Amygdala (tissue), 56 donors: ENCODE measurements at regions not wholly inside any gene's neighbourhood (a gene's known extent, or its start where the extent isn't known, plus 50 kb on each side); places are given as distances from the start of the nearest gene placed in this dataset.

Experiments
- DNase-seq, 56 donors: peaks; one replicate each; lab custom pipeline; 2025; lab: John Stamatoyannopoulos, UW

DNA sequence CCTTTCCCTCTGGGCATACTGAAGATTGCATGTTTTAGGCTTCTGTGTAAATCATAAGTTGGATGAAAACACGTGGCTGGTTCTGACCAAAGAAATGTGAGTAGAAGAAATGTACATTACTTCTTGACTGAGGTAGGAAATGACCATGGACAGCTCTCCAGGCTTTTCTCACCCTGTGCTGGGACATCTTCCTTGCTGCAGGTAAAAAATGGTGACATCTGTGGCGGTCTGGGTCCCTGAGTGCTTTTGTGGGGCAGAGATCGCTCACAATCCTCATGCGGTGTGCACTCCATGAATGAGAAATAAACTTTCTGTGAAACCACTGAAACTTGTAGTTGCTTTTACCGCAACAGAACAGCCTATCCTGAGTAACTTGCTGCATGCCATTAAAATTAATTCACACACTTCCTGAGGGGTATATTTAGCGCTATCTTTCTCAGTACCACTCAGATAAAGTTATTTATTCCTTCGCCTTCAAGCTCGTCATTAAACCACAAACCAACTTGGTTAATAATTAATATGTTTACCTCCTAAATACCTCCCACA is 730.4 kb downstream of the EFNA5 start:
- DNase-seq: no peak

DNA sequence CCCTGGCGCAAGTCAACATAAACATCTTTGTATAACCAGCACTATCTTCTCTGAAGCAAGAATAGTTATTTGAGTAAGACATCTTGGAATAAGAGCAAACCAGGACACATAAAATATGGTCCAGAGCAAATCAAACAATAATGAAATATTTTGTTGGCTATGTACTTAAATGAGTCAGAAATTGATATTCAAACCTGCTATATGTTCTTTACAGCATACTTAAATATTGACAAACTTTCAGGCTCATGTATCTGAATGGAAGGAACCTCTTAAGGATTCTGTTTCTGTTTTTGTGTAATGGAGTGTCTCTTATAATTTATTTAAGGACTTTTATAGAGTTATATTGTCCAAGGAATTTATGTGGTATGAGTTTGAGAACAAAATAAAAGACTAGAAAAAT is 747.3 kb downstream of the EFNA5 start:
- no peak for DNase-seq

DNA sequence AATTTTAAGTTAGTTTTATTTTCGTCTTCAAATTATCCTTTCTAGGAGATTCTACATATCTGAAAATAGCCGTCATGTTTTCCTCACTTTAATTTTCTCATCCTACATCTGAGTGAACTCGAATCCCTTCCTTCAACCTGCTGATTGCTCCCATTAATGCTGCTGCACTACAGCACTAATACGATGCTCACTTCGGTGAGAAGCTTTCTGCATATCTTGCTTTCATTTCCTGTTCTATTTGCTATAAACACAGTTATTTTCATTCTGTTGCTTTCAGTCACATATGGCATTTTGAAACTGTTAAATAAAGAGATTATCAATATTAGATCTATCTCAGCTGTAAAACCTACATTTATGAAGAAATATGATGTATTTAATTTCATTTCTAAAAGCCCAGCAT is 749.2 kb downstream of the EFNA5 start:
- DNase-seq: no peak

DNA sequence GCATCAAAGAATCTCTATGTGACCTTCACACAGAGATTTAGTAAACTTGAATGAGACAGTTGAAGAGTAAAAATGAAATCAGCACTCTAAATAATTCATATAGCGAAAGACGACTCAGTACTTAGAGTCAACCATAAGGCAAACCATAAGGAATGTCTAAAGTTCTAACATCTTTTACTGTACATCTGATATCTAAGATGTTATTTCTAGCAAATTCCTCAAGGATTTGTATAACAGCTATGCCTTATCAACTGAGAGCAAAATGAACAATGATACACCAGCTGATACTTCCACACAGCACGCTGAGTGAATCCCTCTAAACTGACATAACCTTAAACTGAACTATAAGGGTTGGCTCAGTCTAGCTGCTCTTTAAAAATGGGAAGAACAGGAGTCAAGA is 760.3 kb downstream of the EFNA5 start:
- no peak for DNase-seq

DNA sequence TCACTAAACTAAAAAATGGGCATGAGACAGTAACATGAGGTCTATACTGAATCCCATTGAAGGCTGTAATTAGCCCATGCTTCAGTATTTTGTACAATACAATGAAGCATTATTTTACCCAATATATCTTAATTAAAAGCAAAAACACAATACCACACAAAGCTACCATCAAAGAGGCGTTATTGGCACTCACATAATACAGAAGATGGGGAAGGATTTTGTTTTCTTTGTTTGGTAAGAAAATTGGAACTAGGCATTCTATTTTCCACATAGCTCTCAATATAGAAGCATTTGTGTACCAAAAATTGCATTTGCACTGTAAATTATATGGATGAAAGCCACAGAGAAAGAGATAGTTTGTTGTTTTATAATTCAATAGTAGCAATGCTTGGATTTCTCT is 761.0 kb downstream of the EFNA5 start:
- no peak for DNase-seq

DNA sequence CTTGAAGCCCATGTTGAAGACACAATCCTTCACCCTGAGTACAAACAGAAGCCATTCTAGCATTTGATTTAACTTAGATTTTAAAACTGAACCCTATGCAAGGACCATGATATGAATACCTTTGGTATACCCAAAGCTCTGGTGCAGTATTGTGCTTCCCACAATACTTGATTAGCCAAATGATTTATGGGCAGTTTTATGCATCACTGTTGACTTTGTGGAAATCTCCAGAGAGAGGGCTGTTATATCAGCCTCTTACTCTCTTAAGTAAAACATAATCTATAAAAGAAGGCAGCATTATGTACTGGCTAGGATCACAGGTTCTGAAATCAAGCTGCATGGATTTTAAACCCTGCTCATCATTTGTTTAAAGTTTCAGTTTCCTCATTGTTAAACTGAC is 762.8 kb downstream of the EFNA5 start:
- DNase-seq: no peak

DNA sequence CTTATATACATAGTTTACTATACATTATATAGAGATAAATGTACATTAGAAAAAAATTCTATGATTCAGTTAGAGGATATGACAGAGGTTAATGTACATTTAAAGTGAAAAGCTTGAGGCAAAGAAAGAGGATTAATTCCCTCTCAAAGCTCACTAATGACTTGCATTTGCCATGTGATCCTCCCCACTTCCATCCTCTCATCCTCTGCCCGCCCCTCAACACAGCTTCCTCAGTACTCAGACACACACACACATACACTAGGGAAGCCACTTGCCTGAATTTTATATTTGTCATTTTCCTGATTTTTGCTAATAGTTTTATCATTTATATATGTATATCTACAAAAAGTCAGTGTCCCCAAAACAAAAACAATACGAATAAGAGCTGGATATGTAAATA is 764.5 kb downstream of the EFNA5 start:
- DNase-seq: no peak

DNA sequence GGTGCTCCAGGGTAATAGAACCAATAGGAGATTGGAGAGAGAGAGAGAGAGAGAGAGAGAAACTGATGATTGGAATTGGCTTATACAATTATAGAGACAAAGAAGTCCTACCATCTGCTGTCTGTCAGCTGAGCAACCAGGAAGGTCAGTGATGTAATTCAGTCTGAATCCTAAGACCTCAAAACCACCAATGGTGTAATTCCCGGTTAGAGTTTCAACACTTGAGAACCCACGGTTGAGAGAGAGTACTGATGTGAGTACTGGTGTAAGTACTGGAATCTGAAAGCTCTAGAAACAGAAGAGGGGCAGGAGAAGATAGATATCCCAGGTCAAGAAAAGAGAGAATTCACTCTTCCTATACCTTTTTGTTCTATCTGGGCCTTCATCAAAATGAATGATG is 775.8 kb downstream of the EFNA5 start:
- DNase-seq: no peak

DNA sequence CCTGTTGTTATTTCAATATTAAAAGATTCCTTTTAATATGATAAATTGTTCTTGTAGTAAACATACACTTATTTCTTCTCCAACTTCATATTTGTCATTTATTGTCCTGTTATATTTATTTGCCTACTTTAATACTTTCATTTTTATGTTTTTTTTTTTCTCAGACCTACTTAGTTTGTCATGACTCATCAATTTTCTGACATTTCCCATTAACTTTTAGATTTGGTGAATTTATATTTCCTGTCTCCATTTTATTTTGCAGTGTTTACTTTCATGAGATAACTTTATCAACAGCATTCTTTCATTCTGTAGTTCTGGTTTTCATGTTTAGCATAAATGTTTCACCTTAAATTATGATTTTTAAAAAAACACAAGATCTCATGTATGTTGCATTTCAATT is 788.7 kb downstream of the EFNA5 start:
- DNase-seq: no peak

DNA sequence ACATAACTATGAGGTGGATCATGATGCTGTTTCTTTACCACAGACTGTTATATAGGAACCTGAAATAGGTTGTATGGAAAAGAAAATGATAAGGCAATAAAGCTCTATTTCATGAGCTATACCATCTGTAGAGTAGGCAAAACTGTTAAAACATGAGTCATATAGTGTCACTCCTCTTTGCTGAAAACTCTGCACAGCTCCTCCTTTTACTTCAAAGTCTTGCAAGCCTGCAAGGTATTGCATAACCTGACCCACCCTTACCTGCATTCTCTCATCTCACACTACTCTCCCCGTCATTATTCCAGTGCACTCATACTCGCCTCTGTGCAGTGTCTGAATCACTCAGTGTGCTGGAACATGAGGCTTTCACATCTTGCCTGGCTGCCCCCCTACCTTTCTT is 790.1 kb downstream of the EFNA5 start:
- DNase-seq: no peak

DNA sequence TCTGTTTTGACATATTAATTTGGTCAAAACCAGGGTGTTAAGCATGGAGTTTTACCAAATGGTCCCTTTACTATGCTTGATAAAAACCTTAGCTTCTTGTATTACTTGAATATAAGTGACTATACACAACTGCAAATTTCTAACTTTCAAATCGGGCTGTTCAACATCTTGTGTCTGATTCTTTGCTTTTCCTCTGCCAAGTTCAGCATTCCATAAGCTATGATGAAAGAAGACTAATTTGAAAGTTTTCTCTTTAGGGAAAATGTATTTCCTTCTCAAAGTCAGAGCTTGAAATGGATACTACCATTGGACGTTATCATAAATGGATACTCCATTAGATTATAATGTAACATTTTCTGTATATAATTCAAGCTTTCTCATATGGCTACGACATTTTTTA is 792.9 kb downstream of the EFNA5 start:
- no peak for DNase-seq

DNA sequence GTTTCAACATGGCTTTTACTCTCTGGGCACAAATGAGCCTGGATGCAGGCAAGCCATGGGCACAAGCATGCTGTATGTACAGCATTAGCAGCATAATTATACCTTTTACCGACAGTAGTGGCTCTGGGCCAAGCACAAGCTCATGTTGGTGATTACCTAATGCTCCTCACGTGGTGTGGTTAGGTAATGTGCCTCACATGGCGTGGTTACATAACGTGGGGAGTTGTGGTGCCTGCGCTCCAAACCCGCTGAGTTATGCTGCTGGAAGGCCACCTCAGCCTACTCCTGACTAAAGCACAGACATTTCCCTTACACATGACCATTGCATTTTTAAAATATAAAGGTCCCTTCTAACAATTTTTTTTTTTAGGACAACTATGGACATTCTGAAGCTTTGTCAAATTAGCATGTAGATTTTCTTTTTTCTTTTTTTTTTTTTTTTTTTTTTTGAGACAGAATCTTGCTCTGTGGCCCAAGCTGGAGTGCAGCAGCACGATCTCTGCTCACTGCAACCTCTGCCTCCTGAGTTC is 794.0 kb downstream of the EFNA5 start:
- DNase-seq: no peak

DNA sequence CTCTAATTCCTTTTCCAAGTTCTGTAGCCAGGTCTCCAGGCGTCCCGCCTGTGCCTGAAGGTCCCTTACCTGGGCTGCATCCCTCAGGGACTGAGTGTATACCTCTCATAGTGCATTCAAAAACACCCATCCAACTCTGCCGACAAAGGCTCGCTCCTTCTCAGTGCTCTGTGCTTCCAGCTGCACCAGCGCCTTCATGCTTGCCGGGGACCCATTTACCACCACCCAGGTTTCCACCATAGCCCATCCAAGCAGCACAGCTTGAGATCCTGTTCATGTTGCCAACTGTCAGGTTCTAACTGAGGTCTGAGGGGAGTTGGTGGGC is 794.5 kb downstream of the EFNA5 start:
- DNase-seq: no peak

DNA sequence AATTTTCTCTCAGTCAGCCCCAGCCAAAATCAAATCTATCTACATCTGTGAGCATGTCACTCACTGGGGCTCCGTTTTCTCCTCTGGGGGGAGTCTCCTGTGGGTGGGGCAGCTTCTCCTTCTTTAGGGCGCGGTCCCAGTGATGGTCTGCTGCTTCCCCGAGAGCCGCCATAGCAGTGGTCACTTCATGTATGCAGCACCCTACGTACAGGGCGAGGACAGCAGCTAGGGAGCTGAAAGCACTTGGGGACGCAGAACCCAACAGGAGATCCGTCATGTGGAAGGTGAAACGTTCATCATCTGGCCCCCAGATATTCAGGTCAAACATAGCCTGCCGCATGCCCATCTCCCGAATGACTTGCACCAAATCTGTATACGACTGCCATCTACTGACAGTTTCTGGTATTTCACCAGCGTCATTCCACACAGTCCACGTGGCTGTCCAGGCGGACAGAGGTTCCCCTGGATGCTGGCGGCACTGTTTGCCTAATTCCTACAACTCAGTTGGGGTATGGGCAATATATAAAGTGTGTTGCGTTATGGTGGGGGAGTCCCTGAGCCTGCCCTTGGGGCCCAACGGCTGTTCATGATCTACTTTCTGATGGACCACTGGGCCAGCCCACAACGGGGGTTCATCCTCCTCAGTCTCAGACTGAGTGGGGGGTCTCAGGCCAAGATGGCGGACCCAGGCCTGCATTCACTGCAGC is 795.0 kb downstream of the EFNA5 start:
- peak in 4 of 56 donors; percentile 1 to 39 (median 14) for DNase-seq

DNA sequence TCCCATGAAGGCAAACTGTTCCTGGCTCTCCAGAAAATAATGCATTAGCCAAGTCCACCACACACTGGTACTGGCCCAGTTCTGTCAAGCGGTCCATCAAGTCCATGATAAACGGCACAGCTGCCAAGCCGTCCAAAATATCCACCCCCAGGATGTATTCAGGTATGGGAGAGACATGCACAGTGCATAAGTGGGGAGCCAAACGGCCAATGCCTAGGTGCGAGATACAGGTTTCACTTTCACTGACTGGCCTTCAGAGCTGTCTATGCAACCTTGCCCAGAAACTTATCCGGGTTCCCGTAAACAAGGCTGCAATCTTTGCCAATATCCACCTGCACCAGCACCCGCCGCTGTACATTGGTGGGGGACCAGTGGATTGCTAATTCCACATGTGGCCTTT is 795.8 kb downstream of the EFNA5 start:
- DNase-seq: no peak

DNA sequence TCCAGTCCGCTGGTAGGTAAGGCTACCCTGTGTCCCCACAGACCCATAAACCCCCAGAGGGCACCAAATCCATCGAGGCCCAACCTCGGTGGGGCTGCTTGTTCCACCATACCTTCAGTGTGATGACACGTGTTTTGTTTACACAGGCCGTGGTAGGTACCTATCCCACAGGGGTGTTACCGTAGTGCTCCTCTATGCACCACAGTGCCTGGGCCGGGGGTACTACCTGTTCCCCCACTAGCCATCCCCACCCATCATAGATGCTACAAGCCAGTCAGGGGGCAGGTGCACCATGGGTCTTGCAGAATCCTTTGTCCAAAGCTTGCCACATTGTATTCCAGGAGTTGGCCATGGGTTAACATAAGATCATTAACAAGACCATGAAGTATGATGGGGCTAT is 796.2 kb downstream of the EFNA5 start:
- DNase-seq: no peak

DNA sequence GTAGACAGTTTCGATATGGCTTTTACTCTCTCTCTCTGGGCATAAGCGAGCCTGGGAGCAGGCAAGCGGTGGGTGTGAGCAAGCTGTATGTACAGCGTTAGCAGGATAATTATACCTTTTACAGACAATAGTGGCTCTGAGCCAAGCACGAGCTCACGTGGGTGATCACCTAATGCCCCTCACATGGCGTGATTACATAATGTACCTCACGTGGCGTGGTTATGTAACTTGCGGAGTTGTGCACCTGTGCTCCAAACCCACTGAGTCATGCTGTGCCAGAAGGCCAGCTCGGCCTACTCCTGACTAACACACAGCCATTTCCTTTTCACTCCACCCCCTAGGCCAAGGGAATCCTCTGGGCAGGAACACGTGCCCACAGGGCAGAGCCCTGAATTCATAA is 797.2 kb downstream of the EFNA5 start:
- DNase-seq: no peak

DNA sequence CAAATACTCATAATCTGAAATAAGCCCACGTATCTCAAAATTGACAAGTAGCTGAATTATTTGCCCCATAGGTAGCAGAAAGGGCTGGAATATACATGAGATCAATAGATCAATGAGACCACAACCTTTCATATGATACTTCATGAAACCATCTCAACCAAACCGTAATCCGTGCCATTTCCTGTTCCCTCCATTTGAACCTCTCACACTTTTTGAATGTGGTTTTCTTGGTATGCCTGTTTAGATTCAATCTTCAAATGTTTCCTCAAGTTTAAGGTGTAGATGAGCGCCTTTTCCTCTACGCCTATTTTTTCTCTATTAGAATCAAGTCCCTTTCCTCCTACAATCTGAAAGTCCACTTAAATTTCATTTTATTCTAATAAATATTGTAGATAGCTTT is 805.5 kb downstream of the EFNA5 start:
- DNase-seq: no peak

DNA sequence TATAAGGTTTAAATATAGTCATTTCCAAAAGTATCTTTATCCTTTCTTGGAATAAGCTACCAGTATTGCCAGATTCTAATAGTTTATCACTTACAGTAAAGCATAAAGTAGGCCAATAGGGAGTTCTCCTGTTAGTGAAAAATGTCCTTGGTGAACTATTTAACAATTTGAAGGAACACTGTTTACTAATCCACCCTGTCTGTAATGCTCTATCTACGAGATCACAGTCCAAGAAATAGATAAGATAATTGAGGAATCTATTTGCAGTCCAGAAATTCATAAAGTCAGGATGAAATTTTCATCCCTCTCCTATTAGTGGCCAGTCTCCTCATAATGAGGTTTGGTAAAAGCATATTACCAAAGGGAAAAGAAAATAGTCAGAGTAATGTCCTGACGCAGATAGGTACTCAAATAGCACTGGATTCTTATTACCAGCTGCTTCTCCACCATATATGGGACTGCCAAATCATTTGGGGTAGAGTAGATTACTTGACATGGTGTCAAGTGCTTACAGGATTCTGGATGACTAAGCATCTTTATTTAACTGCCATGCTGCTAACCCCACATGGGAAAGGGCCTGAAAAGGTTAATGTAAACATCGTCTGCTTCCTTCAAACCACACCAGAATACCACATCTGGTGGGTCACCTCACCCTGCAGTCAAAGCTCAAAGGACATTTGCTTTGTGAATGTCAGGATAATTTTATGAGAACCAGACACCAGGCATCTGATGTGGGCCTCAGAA is 808.1 kb downstream of the EFNA5 start:
- no peak for DNase-seq

DNA sequence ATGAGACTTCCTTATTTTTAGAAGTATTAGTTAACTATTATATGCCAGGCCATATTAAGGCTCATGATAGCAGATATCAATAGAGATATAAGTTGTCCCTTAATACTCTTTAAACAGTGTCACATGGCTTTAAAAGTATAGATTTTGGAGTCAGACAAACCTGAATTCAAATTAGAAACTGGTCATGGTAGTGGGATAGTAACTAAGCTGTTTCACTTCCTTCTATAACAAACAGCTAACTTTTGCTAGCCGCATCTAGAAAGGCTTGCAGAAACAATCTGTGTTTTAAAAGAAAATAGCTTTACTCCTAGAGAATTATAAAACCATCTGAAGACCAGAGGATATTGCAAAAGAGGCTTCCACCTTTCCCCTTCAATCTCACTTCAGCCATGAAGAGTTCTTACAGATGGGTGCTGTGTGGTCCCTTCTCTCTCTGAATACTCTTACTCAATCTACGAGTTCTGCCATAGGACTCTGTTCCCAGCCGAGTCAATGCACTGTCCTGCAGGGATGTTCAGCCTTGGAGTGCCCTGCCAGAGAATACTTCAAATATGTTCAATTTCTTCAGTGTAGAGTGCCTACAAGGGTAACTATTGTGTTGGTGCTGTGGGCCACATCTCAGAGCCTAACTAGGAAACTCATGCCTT is 810.2 kb downstream of the EFNA5 start:
- no peak for DNase-seq

DNA sequence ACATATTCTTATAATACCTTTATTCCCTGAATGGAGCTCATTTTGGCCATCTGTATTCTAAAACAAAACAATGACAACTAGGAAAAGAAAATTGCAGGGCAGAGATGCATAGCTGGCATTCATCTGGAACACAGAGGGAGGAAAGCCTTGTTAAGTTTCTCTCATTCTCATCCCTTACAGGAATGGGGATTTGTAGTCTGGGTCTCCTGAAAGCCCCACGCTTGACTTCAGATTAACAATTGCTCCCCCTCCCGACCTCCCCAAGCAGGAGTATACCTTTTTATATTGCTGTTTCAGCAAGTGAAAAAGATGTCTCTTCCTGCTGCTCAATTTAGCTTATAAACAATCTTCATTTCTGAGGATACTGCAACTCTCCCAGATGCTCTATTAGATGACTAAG is 812.1 kb downstream of the EFNA5 start:
- DNase-seq: no peak

DNA sequence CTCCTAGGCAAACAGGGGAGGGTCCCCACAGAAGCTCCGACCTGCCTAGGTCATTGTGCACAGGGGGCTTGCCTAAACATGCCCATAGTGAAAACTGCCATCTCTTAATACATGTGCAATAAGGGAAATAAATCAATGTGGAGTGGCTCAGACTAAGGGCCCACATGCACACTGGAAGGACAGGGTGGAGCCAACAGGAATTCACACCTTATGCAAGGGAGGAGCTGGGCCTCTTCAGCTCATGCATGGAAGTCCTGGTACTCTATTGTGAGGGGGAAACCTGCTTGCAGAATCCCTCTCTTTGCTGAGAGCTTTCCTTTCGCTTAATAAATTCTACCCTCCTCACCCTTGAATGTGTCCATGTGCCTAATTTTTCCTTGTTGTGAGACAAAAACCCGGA is 815.8 kb downstream of the EFNA5 start:
- DNase-seq: no peak
